GM12878 (cell line): ENCODE measurements at regions not wholly inside any gene's neighbourhood (a gene's known extent, or its start where the extent isn't known, plus 50 kb on each side); places are given as distances from the start of the nearest gene placed in this dataset.

Experiments used
- ATF2 ChIP-seq: IDR thresholded peaks from 2 replicates; pipeline ENCODE4 v1.6.1; 2012; ENCODE audit warnings: low read length, inconsistent platforms
- ATF3 ChIP-seq: IDR thresholded peaks from 2 replicates; pipeline ENCODE4 v1.6.1; 2011; ENCODE audit warnings: low read depth, mild to moderate bottlenecking, low read length, moderate library complexity, borderline replicate concordance; ENCODE audit errors: extremely low read depth
- BACH1 ChIP-seq: fragments of 450-650 bp; IDR thresholded peaks from 2 replicates; pipeline ENCODE4 v1.6.1; 2017; ENCODE audit warnings: mild to moderate bottlenecking, borderline replicate concordance
- BHLHE40 ChIP-seq, 2 experiments: fragments of 450-650 bp in 1 of 2; IDR thresholded peaks; 2 replicates each; pipeline ENCODE4 v1.6.1; 2011 to 2017; ENCODE audit warnings: low read depth in 2 of 2, borderline replicate concordance in 1 of 2, improper control_type of control experiment in 1 of 2, low read length in 1 of 2, mild to moderate bottlenecking in 1 of 2
- CREM ChIP-seq: IDR thresholded peaks from 2 replicates; pipeline ENCODE4 v1.6.1; 2014; ENCODE audit warnings: antibody characterized with exemption, low read depth
- EED ChIP-seq: sonication (generic); IDR thresholded peaks from 2 replicates; pipeline ENCODE4 v1.6.1; 2016; ENCODE audit warnings: antibody characterized with exemption, low read depth
- HSF1 ChIP-seq: fragments of 150-350 bp; IDR thresholded peaks from 2 replicates; pipeline ENCODE4 v1.6.1; 2014; ENCODE audit warnings: mild to moderate bottlenecking, low read depth, low read length
- IKZF2 ChIP-seq, 2 experiments: fragments of 450-650 bp; IDR thresholded peaks; 2 replicates each; pipeline ENCODE4 v1.6.1; 2017; ENCODE audit warnings: mild to moderate bottlenecking in 2 of 2, moderate library complexity in 2 of 2
- JUND ChIP-seq: IDR thresholded peaks from 2 replicates; pipeline ENCODE4 v1.6.1; 2012; ENCODE audit warnings: low read depth, mild to moderate bottlenecking, low read length, improper control_type of control experiment, moderate library complexity
- MEF2A ChIP-seq: IDR thresholded peaks from 2 replicates; pipeline ENCODE4 v1.6.1; 2011; ENCODE audit warnings: low read depth, mild to moderate bottlenecking, low read length, moderate library complexity; ENCODE audit not compliant: insufficient read depth
- MXI1 ChIP-seq: fragments of 150-350 bp; IDR thresholded peaks from 2 replicates; pipeline ENCODE4 v1.6.1; 2011; ENCODE audit warnings: low read depth, mild to moderate bottlenecking, inconsistent platforms, low read length, improper control_type of control experiment
- NRF1 ChIP-seq: conservative IDR thresholded peaks from 2 replicates; pipeline ENCODE4 v1.6.1; 2011; ENCODE audit warnings: mild to moderate bottlenecking, low read depth, low read length, improper control_type of control experiment
- PAX5 ChIP-seq: IDR thresholded peaks from 2 replicates; pipeline ENCODE4 v1.6.1; 2011; ENCODE audit warnings: low read depth, low read length, borderline replicate concordance
- POLR2A ChIP-seq: IDR thresholded peaks from 2 replicates; pipeline ENCODE4 v1.6.1; 2011; ENCODE audit warnings: low read depth, mild to moderate bottlenecking, low read length
- RAD21 ChIP-seq: IDR thresholded peaks from 2 replicates; pipeline ENCODE4 v1.6.1; 2011; ENCODE audit warnings: mild to moderate bottlenecking, low read depth, low read length, moderate library complexity; ENCODE audit not compliant: insufficient read depth
- SIN3A ChIP-seq: IDR thresholded peaks from 2 replicates; pipeline ENCODE4 v1.6.1; 2012; ENCODE audit warnings: low read depth, low read length, improper control_type of control experiment
- SKIL ChIP-seq: fragments of 450-650 bp; IDR thresholded peaks from 2 replicates; pipeline ENCODE4 v1.6.1; 2017; ENCODE audit warnings: mild to moderate bottlenecking, low read depth, inconsistent platforms; ENCODE audit not compliant: poor library complexity, severe bottlenecking
- SPI1 ChIP-seq: IDR thresholded peaks from 2 replicates; pipeline ENCODE4 v1.6.1; 2011; ENCODE audit warnings: low read depth, mild to moderate bottlenecking, low read length, moderate library complexity, borderline replicate concordance; ENCODE audit not compliant: insufficient read depth
- SREBF1 ChIP-seq: IDR thresholded peaks from 2 replicates; pipeline ENCODE4 v1.6.1; 2012; ENCODE audit warnings: mild to moderate bottlenecking, low read length
- SREBF2 ChIP-seq: IDR thresholded peaks from 2 replicates; pipeline ENCODE4 v1.6.1; 2012; ENCODE audit warnings: mild to moderate bottlenecking, low read length
- TCF7 ChIP-seq: IDR thresholded peaks from 2 replicates; pipeline ENCODE4 v1.6.1; 2014; ENCODE audit warnings: antibody characterized with exemption, borderline replicate concordance
- USF1 ChIP-seq: IDR thresholded peaks from 2 replicates; pipeline ENCODE4 v1.6.1; 2011; ENCODE audit warnings: borderline replicate concordance, low read depth, mild to moderate bottlenecking, moderate library complexity, mixed read lengths, low read length; ENCODE audit not compliant: insufficient read depth; ENCODE audit errors: extremely low read length
- USF2 ChIP-seq: IDR thresholded peaks from 2 replicates; pipeline ENCODE4 v1.6.1; 2011; ENCODE audit warnings: low read depth, low read length, improper control_type of control experiment, borderline replicate concordance
- WRNIP1 ChIP-seq: IDR thresholded peaks from 2 replicates; pipeline ENCODE4 v1.6.1; 2011; ENCODE audit warnings: low read depth, low read length, improper control_type of control experiment, borderline replicate concordance
- ZBED1 ChIP-seq: IDR thresholded peaks from 2 replicates; pipeline ENCODE4 v1.6.1; 2016; ENCODE audit warnings: borderline replicate concordance
- ZNF24 ChIP-seq: fragments of 450-650 bp; IDR thresholded peaks from 2 replicates; pipeline ENCODE4 v1.6.1; 2017; ENCODE audit warnings: antibody characterized with exemption, mild to moderate bottlenecking

GRCh38 chr6:84450018-84450417 lies 222.6 kb upstream of the CEP162 start (continued):
- TF ChIP-seq MEF2A (no peak), ZBED1 (no peak), HSF1 (no peak), POLR2A (no peak), PAX5 (no peak), RAD21 (no peak), ATF3 (no peak), JUND (no peak), IKZF2 (IDR thresholded peaks at IDR 0.05) (peak; percentile 54 to 74; a peak in 2 of 4 replicates), BHLHE40 (IDR thresholded peaks at IDR 0.05; ENCODE audit: borderline replicate concordance in 1 of 2, low read depth in 2 of 2, low read length in 1 of 2) (peak; percentile 78 to 90), CREM (no peak), MXI1 (no peak), SKIL (peak; percentile 42), TCF7 (no peak), NRF1 (no peak), USF2 (no peak), ZNF24 (peak; percentile 92), ATF2 (no peak), SREBF1 (no peak), BACH1 (peak; percentile 24; the same call in 1 of the 2 replicates), SPI1 (peak; percentile 80; the same call in 1 of the 2 replicates), SREBF2 (no peak), USF1 (no peak), SIN3A (no peak), EED (no peak), WRNIP1 (no peak)
